GM12872 (cell line): ENCODE measurements at regions not wholly inside any gene's neighbourhood (a gene's known extent, or its start where the extent isn't known, plus 50 kb on each side); places are given as distances from the start of the nearest gene placed in this dataset.

Experiments used
- TF ChIP-seq, protein P1 (sequence below): IDR thresholded peaks from 3 replicates; pipeline ENCODE4 v1.5.1; 2011; ENCODE audit warnings: low read depth, mild to moderate bottlenecking, low read length, moderate library complexity; ENCODE audit not compliant: insufficient read depth

DNA sequence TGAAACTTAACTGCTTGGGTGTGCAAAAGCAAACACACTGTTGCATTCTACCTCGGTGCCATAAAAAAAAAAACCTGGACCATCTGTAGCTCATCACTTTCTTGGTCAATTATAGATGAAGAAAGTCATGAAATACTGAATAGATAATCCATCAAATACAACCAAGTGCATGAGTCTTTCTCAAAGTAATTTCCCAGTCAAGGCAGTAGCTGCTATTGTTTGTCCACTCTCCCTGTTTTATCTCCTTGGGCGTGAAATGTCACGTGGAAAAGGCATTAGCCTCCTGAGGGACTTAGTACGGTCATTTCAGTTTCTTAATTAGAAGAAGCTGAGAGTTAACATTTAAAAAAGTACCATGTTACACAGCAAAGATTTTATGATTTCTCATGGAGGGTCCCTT lies 1697.9 kb downstream of the PCDH9 start:
- TF ChIP-seq, protein P1, sequence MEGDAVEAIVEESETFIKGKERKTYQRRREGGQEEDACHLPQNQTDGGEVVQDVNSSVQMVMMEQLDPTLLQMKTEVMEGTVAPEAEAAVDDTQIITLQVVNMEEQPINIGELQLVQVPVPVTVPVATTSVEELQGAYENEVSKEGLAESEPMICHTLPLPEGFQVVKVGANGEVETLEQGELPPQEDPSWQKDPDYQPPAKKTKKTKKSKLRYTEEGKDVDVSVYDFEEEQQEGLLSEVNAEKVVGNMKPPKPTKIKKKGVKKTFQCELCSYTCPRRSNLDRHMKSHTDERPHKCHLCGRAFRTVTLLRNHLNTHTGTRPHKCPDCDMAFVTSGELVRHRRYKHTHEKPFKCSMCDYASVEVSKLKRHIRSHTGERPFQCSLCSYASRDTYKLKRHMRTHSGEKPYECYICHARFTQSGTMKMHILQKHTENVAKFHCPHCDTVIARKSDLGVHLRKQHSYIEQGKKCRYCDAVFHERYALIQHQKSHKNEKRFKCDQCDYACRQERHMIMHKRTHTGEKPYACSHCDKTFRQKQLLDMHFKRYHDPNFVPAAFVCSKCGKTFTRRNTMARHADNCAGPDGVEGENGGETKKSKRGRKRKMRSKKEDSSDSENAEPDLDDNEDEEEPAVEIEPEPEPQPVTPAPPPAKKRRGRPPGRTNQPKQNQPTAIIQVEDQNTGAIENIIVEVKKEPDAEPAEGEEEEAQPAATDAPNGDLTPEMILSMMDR = no peak

DNA sequence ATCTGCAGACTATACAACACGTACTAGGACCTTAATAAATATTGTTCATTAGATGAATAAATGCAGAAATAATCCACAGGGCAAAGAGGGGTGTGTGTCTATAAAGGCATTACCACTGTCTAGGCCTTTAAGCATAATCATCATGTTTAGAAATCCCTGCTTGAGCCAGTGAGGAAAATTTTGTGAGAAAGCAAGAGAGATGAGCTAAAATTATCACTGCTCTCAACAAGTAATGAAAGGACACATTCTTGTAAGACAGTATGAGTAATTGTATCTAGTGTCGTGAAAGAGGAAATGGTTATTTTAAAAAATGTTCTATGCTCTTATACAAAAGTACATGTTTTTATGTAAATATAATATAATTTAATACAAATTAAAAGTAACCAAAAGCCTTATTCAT lies 1699.4 kb downstream of the PCDH9 start:
- TF ChIP-seq, protein P1 = no peak

DNA sequence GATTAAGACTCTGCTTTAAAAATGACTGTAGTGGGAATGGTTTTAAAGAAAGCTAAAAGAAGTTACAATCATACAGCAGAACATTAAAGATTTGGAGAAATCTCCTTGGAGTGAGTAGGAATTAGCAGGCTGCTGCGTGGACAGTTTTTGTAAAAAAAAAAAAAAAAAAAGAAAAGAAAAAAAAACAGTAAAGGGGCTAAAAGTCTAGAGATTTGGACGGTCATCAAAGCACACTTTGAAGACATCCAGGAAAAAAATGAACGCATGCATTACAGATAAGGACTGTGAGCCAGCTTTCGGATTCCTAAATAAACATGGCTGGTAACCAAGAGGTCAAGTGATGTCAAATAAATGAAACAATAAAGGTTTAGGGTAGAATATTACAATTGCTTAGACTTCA lies 1700.6 kb downstream of the PCDH9 start:
- TF ChIP-seq, protein P1 = no peak

DNA sequence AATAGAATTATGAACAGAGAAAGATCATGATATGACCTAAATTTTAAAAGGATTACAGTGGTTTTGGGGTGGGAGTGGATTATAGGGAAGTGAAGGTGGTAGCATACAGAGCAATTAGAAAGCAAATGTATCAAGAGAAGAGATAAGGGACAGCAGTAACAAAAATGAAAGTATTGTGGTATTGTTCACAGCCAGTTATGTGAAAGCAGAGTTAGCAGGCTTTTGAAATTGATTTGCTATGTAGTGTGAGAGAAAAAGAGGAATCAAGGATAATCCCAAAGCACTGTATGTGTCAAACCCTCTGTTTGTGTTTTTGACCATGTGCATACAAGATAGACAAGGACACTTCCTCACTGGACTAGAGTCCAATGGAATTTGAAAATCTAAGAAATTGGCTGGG lies 1721.4 kb downstream of the PCDH9 start:
- TF ChIP-seq, protein P1 = no peak

DNA sequence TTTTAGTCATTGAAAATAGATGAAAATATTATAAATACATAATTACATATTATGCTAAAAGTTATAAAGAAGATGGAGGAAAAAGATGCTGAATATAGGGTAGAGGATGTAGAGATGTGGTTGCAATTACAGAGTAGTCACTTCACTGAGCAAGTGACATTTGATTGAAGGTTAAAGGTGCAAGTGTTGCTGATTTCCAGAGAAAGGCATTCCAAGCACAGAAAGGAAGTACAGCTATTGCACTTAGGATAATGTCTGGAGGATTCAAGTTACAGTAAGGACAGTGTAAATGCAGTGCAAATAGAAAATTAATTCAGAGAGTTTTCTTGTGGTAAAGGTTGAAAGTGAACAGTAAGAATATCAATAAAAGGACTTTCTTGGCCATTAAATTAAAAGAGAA lies 1721.8 kb downstream of the PCDH9 start:
- TF ChIP-seq, protein P1 = no peak

DNA sequence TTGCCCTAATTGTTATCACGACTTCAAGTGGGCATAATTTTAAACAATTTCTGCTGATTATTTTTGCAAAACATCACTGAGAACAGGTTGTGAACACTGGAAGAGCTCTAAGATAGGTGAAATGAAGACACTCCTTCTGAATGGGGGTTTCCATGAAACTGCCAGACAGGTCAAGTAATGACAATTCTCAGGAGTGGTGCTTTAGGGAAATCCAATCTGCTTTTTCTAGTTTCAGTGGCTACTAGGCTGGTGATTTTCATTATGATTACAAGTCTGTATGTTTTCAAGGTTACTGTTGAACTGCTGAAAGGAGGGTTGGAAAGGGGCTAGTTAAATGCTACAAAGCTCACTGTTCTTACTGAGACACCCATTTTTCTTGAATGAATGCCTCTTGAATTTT lies 1724.2 kb downstream of the PCDH9 start:
- TF ChIP-seq, protein P1 = no peak

DNA sequence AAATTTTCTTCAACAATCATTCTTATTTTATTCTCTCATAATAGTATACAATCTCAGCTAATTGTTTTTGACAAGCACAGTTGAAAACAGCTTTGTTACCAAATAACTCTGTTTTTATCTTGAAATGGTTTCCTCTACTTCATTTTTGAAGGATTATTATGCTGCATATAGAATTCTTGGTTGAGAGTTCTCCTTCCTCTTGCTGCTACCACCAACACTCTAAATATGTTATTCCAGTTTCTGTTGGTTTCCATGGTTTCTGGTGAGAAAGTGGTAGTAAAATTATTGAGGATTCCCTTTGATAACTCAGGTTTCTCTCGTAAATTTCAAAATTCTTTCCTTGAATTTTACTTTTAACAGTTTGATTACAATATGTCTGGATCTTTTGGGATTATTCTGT lies 1725.9 kb downstream of the PCDH9 start:
- TF ChIP-seq, protein P1 = no peak

DNA sequence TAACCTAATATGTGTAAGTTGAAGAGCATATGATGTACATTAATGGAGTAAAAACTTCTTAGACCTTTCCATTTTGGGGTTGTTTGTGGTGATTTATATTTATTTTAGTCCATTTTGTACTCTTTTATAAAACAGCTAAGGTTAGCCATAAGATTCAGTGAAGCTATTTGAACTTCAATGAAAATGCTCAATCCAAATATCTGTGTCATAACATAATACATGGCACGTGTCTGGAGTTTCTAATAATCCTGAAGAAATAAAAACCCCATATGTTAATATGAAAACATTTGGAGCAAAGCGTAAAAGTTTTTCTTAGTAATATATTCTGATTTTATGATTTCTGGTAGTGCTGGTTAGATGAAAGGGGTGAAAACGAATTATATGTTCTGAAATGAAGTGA lies 1729.7 kb downstream of the PCDH9 start:
- TF ChIP-seq, protein P1 = no peak
